Lower leg skin (tissue), 3 donors: ENCODE measurements at regions not wholly inside any gene's neighbourhood (a gene's known extent, or its start where the extent isn't known, plus 50 kb on each side); places are given as distances from the start of the nearest gene placed in this dataset.

Source experiments
- POLR2A ChIP-seq, 2 donors: fragments of 450-650 bp; IDR thresholded peaks; one replicate each; pipeline ENCODE4 v1.6.1; 2016 to 2017; ENCODE audit warnings: antibody characterized with exemption in 2 of 2, mild to moderate bottlenecking in 1 of 2, moderate library complexity in 1 of 2
- TF ChIP-seq, protein P1 (sequence below), 3 donors: fragments of 450-650 bp; IDR thresholded peaks; one replicate each; pipeline ENCODE4 v1.5.1; 2016; ENCODE audit warnings: antibody characterized with exemption in 3 of 3, mild to moderate bottlenecking in 3 of 3, moderate library complexity in 2 of 3

DNA sequence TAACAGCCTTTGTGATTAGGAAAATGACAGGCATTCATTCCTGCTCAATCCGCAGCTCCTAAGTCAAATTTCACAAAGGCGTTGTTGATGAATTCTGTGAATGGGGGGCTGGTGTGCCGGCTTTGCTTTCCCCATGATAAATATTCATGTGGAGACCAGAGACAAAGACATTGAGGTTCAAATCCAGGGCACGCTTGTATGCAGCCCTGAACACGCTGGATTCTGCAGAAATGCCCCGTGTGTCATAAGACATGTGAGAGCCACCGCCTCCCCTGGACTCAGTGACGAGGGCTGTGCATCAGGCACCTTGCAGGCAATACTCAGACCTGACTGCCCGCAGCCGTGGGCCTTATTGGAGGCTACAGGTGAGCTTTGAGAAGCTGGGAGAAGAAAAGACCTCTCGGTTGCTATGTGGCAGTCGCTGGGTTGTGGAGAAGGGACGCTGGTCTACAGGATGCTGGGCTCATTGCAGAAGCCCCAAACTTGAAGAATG is 906.2 kb downstream of the BRD1 start:
- TF ChIP-seq, protein P1, sequence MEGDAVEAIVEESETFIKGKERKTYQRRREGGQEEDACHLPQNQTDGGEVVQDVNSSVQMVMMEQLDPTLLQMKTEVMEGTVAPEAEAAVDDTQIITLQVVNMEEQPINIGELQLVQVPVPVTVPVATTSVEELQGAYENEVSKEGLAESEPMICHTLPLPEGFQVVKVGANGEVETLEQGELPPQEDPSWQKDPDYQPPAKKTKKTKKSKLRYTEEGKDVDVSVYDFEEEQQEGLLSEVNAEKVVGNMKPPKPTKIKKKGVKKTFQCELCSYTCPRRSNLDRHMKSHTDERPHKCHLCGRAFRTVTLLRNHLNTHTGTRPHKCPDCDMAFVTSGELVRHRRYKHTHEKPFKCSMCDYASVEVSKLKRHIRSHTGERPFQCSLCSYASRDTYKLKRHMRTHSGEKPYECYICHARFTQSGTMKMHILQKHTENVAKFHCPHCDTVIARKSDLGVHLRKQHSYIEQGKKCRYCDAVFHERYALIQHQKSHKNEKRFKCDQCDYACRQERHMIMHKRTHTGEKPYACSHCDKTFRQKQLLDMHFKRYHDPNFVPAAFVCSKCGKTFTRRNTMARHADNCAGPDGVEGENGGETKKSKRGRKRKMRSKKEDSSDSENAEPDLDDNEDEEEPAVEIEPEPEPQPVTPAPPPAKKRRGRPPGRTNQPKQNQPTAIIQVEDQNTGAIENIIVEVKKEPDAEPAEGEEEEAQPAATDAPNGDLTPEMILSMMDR (IDR thresholded peaks at IDR 0.05), result no peak
- TF ChIP-seq POLR2A (IDR thresholded peaks at IDR 0.05), result no peak
